Fibroblast of villous mesenchyme (primary cell): ENCODE measurements at regions not wholly inside any gene's neighbourhood (a gene's known extent, or its start where the extent isn't known, plus 50 kb on each side); places are given as distances from the start of the nearest gene placed in this dataset.
A peak's percentile ranks its signal among the peaks of the same experiment; 100 is the strongest.

Experiments used
- DNase-seq: peaks from one replicate; pipeline ENCODE4 v3.0.0-alpha.2; 2010; ENCODE audit warnings: low read depth
- H3K4me3 ChIP-seq: 2 replicates; pipeline ENCODE4 v1.5.1; 2011; ENCODE audit warnings: low read depth, mild to moderate bottlenecking, low read length
- CTCF ChIP-seq: IDR thresholded peaks from 2 replicates; pipeline ENCODE4 v1.5.1; 2012; ENCODE audit warnings: low read depth, mild to moderate bottlenecking, low read length; ENCODE audit not compliant: insufficient read depth

- DNase-seq, result no peak
- TF ChIP-seq CTCF, result no peak
- H3K4me3 ChIP-seq, result no peak overlapping the region
Observed at GRCh38 chr6:149174962-149175361, 142.6 kb upstream of the TAB2 start.

- no peak for TF ChIP-seq CTCF
- DNase-seq, result no peak
Observed at GRCh38 chr6:149176971-149177667, 140.4 kb upstream of the TAB2 start.

GRCh38 chr6:149179431-149179830 lies 138.1 kb upstream of the TAB2 start:
- DNase-seq, result no peak
- no peak for TF ChIP-seq CTCF
- no peak overlapping the region for H3K4me3 ChIP-seq

More at GRCh38 chr6:149176971-149177667, 140.4 kb upstream of the TAB2 start:
- H3K4me3 ChIP-seq, result no peak overlapping the region

GRCh38 chr6:149181304-149181703 lies 136.2 kb upstream of the TAB2 start:
- H3K4me3 ChIP-seq, result no peak overlapping the region
- no peak for DNase-seq
- no peak for TF ChIP-seq CTCF

- no peak for TF ChIP-seq CTCF
- peak; percentile 24 for DNase-seq
- H3K4me3 ChIP-seq, result no peak overlapping the region
Observed at GRCh38 chr6:149182262-149182661, 135.2 kb upstream of the TAB2 start.

- no peak overlapping the region for H3K4me3 ChIP-seq
- no peak for TF ChIP-seq CTCF
- DNase-seq, result no peak
Observed at GRCh38 chr6:149184523-149184922, 133.0 kb upstream of the TAB2 start.
